Kidney (tissue), 13 donors: ENCODE measurements at regions not wholly inside any gene's neighbourhood (a gene's known extent, or its start where the extent isn't known, plus 50 kb on each side); places are given as distances from the start of the nearest gene placed in this dataset.

Experiments
- DNase-seq, 5 donors: peaks; one replicate each; pipeline ENCODE4 v3.0.0-alpha.2; 2013 to 2020
- FAIRE-seq: peaks from 2 replicates; lab custom pipeline; 2012; peaks lifted over from hg19 to GRCh38; lab: Jason Lieb, UNC
- H3K27ac ChIP-seq, 2 donors: one replicate each; pipeline ENCODE4 v1.7.0; 2013; ENCODE audit warnings: low read depth in 2 of 2, low read length in 2 of 2, inconsistent platforms in 1 of 2
- H3K27me3 ChIP-seq: one replicate; pipeline ENCODE4 v1.7.1; 2013; ENCODE audit warnings: low read length, inconsistent platforms; ENCODE audit not compliant: control insufficient read depth, insufficient read depth
- H3K36me3 ChIP-seq, 3 donors: one replicate each; pipeline versions ENCODE4 v1.7.0 to v1.7.1; 2013; ENCODE audit warnings: low read length in 3 of 3, control low read depth in 1 of 3, inconsistent platforms in 1 of 3; ENCODE audit not compliant: insufficient read depth in 3 of 3, control insufficient read depth in 2 of 3
- H3K4me1 ChIP-seq, 3 donors: one replicate each; pipeline versions ENCODE4 v1.7.0 to v1.7.1; 2013; ENCODE audit warnings: low read length in 3 of 3, inconsistent platforms in 1 of 3, low read depth in 1 of 3; ENCODE audit not compliant: control insufficient read depth in 2 of 3, insufficient read depth in 2 of 3
- H3K4me3 ChIP-seq, 3 donors: one replicate each; pipeline versions ENCODE4 v1.7.0 to v1.8.1; 2013; ENCODE audit warnings: low read length in 3 of 3, control low read depth in 1 of 3, inconsistent platforms in 1 of 3
- H3K9ac ChIP-seq, 3 donors: one replicate each; pipeline versions ENCODE4 v1.7.0 to v1.7.1; 2013; ENCODE audit warnings: low read length in 3 of 3, control low read depth in 1 of 3, inconsistent platforms in 1 of 3
- H3K9me3 ChIP-seq, 3 donors: one replicate each; pipeline versions ENCODE4 v1.7.0 to v1.7.1; 2013; ENCODE audit warnings: low read length in 3 of 3, control low read depth in 1 of 3, inconsistent platforms in 1 of 3; ENCODE audit not compliant: control insufficient read depth in 2 of 3, insufficient read depth in 1 of 3
- CTCF ChIP-seq: IDR thresholded peaks from 3 replicates; pipeline ENCODE4 v1.5.1; 2012; ENCODE audit warnings: mild to moderate bottlenecking, moderate library complexity, borderline replicate concordance; ENCODE audit not compliant: insufficient read depth; ENCODE audit errors: extremely low read depth
- intact Hi-C: fragments of 100-400 bp; cut with DNase I; formaldehyde crosslinking; loops from one replicate; pipeline ENCODE4 v1.11.1; 2022
- donor health status: control.
- donor health status: control.
- donor health status: control.
- donor health status: control.
- donor health status: control.
- donor health status: DM: yes; HTN: yes; CAD: no.
- donor health status: Normal renal cell carcinoma (clear cell type).

DNA sequence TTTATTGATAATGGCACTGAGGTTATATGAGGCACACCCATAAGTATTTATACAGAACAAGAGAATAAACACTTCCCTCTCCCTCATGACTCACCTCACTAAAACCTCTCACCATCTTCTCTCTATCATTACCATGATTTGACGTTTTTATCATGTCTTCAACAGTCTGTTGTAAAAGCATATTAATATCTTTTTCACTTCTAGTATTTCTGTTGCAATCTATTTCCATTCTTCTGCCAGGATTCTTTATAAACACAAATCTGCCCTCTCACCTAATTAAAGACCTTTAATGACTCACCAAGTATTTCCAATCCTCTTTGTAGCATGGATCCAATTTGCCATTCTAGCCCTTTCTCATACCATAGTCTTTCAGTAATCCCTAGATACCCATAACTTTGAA, 527.7 kb downstream of the SLC16A7 start:
- no peak for FAIRE-seq
- intact Hi-C loops: no loop called here
- no peaks in the 10 kb centered on the region for H3K36me3 ChIP-seq
- H3K4me1 ChIP-seq: no peaks in the 10 kb centered on the region
- H3K9ac ChIP-seq: no peak overlapping the region
- TF ChIP-seq CTCF: no peak
- H3K4me3 ChIP-seq: no peak overlapping the region
- no peaks in the 10 kb centered on the region for H3K27me3 ChIP-seq
- no peaks in the 10 kb centered on the region for H3K9me3 ChIP-seq
- no peak for DNase-seq
- H3K27ac ChIP-seq: no peak overlapping the region

GRCh38 chr12:60137513-60137912, 541.7 kb downstream of the SLC16A7 start:
- no peak for FAIRE-seq
- Histone ChIP-seq H3K9me3 (no peaks in the 10 kb centered on the region), H3K9ac (no peak overlapping the region), H3K4me1 (no peaks in the 10 kb centered on the region), H3K36me3 (no peaks in the 10 kb centered on the region), H3K27ac (no peak overlapping the region), H3K4me3 (no peak overlapping the region), H3K27me3 (no peaks in the 10 kb centered on the region)
- no peak for DNase-seq
- no peak for TF ChIP-seq CTCF
- intact Hi-C loops: no loop called here

DNA sequence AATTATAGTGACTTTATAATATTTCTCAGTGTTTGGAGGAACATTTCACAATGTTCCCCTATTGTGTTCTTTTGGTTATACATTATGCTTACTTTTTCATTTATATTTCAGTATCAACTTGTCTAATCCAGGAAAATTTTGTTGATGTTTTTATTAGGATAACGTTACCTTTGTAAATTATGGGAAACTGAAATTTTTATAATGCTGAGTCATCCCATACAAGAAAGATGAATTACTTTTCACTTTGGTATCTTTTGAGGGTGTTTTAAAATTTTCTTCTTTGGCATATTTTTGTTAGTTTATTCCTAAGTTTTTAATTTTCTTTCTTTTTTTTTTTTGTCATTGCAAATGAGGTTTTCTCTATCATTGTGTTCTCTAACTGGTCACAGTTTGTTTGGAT, 542.7 kb downstream of the SLC16A7 start:
- no peak for FAIRE-seq
- no peak for DNase-seq
- H3K4me3 ChIP-seq: no peak overlapping the region
- no peaks in the 10 kb centered on the region for H3K9me3 ChIP-seq
- no peak overlapping the region for H3K9ac ChIP-seq
- no peaks in the 10 kb centered on the region for H3K4me1 ChIP-seq
- no peaks in the 10 kb centered on the region for H3K27me3 ChIP-seq
- no peak overlapping the region for H3K27ac ChIP-seq
- TF ChIP-seq CTCF: no peak
- H3K36me3 ChIP-seq: no peaks in the 10 kb centered on the region
- intact Hi-C loops: no loop called here

DNA sequence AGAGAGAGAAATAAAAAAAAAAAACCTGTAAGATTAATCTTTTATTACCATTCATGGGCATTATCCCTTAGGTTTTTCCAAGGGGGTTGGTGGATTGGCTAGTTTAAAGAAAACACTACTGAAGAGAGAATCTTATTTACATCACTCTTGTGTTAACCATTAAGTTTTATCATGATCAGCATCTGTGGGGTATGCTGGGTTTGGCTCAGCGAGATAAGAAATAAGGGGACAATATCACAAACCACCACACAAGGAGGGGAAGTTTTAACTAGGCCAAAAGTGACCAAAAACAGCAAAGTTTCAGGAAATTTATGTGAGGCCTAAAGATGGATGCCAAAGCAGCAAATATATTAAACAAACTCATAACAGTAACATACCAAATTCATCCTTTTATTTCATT, 548.6 kb downstream of the SLC16A7 start:
- intact Hi-C loops: no loop called here
- FAIRE-seq: no peak

More for the DNA sequence above, 548.6 kb downstream of the SLC16A7 start:
- Histone ChIP-seq H3K27ac (no peak overlapping the region), H3K36me3 (no peaks in the 10 kb centered on the region), H3K4me3 (no peak overlapping the region), H3K27me3 (no peaks in the 10 kb centered on the region), H3K4me1 (no peaks in the 10 kb centered on the region), H3K9me3 (no peaks in the 10 kb centered on the region), H3K9ac (no peak overlapping the region)
- TF ChIP-seq CTCF: no peak
- no peak for DNase-seq
